Nephron progenitor cell (in vitro differentiated cells): ENCODE measurements at regions not wholly inside any gene's neighbourhood (a gene's known extent, or its start where the extent isn't known, plus 50 kb on each side); places are given as distances from the start of the nearest gene placed in this dataset.

Source experiments
- DNase-seq: peaks from one replicate; pipeline ENCODE4 v3.0.0; 2021
- H3K27ac Mint-ChIP-seq: 2 replicates; pipeline ENCODE4 v1.8.0; 2021; ENCODE audit warnings: mild to moderate bottlenecking, moderate library complexity, mixed read lengths
- H3K27me3 Mint-ChIP-seq: 2 replicates; pipeline ENCODE4 v1.8.0; 2021; ENCODE audit warnings: mild to moderate bottlenecking, low read depth, mixed read lengths; ENCODE audit not compliant: poor library complexity
- H3K36me3 Mint-ChIP-seq: 2 replicates; pipeline ENCODE4 v1.8.0; 2021; ENCODE audit warnings: low read depth, mixed read lengths
- H3K4me1 Mint-ChIP-seq: 2 replicates; pipeline ENCODE4 v1.8.0; 2021; ENCODE audit warnings: mixed read lengths
- H3K4me3 Mint-ChIP-seq: 2 replicates; pipeline ENCODE4 v1.8.0; 2021; ENCODE audit warnings: mild to moderate bottlenecking, moderate library complexity, mixed read lengths
- H3K9me3 Mint-ChIP-seq: 2 replicates; pipeline ENCODE4 v1.8.0; 2021; ENCODE audit warnings: mild to moderate bottlenecking, moderate library complexity, mixed read lengths
- TF ChIP-seq, protein P1 (sequence below): fragments of 200-600 bp; sonication (generic); IDR thresholded peaks from 2 replicates; pipeline ENCODE4 v1.5.0; 2021; ENCODE audit warnings: antibody characterized with exemption

DNA sequence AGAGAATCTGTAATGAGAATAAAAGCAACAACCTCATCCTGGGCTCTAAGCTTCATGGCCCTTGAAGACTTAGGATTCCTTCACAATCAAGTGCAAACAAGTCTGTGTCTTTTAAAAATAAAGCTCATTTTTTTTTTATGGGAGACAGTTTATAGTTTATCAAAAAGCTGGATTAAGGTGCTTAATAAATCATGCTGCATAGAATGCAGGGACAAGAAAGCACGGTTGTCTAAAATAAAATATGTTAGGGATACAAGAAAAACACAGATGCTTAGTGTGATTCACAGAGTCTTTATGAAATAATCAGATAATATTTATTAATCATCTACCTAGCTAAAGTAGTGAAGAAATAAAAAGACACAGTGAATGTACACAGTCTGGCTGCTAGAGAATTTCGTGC lies 2045.9 kb upstream of the WWC1 start:
- Mint-ChIP-seq H3K4me1 (peaks cover 5% of the 10 kb centered on the region), H3K9me3 (peaks cover 3% of the 10 kb centered on the region), H3K27ac (no peak overlapping the region), H3K27me3 (no peaks in the 10 kb centered on the region), H3K4me3 (no peak overlapping the region), H3K36me3 (no peaks in the 10 kb centered on the region)
- no peak for DNase-seq
- TF ChIP-seq, protein P1, sequence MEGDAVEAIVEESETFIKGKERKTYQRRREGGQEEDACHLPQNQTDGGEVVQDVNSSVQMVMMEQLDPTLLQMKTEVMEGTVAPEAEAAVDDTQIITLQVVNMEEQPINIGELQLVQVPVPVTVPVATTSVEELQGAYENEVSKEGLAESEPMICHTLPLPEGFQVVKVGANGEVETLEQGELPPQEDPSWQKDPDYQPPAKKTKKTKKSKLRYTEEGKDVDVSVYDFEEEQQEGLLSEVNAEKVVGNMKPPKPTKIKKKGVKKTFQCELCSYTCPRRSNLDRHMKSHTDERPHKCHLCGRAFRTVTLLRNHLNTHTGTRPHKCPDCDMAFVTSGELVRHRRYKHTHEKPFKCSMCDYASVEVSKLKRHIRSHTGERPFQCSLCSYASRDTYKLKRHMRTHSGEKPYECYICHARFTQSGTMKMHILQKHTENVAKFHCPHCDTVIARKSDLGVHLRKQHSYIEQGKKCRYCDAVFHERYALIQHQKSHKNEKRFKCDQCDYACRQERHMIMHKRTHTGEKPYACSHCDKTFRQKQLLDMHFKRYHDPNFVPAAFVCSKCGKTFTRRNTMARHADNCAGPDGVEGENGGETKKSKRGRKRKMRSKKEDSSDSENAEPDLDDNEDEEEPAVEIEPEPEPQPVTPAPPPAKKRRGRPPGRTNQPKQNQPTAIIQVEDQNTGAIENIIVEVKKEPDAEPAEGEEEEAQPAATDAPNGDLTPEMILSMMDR: no peak

DNA sequence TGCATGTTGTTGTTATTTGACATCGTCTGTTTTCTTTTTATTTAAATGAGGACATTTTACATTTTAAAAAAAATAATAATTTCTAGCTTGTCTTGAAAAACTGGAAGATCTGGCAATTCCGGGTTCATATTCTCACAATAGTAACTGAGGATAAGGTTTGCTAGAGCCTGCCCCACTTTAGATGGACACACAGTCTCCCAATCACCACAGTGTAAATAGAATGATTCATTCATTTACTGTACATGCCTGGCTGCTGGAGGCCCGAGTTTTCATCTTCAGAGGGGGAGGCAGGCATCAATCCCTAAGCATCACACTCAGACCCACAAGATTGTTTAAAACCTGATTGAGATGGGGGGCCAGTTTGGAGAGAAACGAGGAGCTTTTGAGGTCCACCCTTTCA lies 2039.7 kb upstream of the WWC1 start:
- Mint-ChIP-seq H3K9me3 (no peaks in the 10 kb centered on the region), H3K4me3 (no peak overlapping the region), H3K36me3 (no peaks in the 10 kb centered on the region), H3K27me3 (no peaks in the 10 kb centered on the region), H3K27ac (no peak overlapping the region), H3K4me1 (no peaks in the 10 kb centered on the region)
- no peak for DNase-seq
- TF ChIP-seq, protein P1: no peak

DNA sequence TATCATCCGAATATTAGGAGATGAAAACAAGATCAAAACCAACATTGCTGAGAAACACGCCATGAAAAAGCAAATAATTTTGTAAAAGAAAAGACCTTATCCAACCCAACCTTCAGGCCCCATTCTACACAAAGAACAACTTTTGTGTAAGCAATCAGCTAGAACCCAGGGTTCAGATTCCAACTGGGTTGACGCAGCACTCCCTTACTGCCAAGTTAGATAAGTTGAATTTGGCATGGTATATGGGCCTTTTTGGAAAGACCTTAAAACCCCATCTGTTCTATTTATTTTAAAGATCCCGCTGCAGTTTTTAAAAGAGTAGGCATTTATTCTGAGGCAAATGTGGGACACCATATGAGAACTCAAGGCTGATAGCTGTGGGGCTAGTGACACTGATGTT lies 2033.8 kb upstream of the WWC1 start:
- no peak overlapping the region for H3K4me3 Mint-ChIP-seq
- DNase-seq: no peak
- no peak overlapping the region for H3K27ac Mint-ChIP-seq
- no peaks in the 10 kb centered on the region for H3K4me1 Mint-ChIP-seq
- no peaks in the 10 kb centered on the region for H3K27me3 Mint-ChIP-seq
- H3K36me3 Mint-ChIP-seq: no peaks in the 10 kb centered on the region
- H3K9me3 Mint-ChIP-seq: no peaks in the 10 kb centered on the region
- TF ChIP-seq, protein P1: no peak

DNA sequence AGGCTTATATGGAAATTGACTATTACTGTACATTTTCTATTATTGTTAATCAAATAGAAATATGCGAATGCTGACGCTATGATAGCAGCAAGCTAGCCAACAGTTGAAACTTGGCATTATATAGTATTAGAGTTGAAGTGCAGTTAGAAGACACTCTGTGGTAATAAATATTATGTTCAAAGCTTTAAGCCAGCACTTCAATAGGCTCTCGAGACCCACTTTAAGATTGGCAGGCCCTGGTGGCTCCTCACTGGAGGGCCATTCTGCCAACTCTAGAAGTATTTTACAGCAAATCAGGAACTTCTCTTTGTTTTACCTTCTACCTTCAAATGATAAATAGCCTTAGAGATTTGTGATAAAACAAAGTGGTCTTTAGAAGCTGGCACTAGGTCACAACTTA lies 2029.0 kb upstream of the WWC1 start:
- H3K4me1 Mint-ChIP-seq: no peaks in the 10 kb centered on the region
- no peaks in the 10 kb centered on the region for H3K36me3 Mint-ChIP-seq
- TF ChIP-seq, protein P1: no peak
- no peak overlapping the region for H3K4me3 Mint-ChIP-seq
- no peak overlapping the region for H3K27ac Mint-ChIP-seq
- DNase-seq: no peak
- peaks cover 3% of the 10 kb centered on the region for H3K27me3 Mint-ChIP-seq
- H3K9me3 Mint-ChIP-seq: no peaks in the 10 kb centered on the region

DNA sequence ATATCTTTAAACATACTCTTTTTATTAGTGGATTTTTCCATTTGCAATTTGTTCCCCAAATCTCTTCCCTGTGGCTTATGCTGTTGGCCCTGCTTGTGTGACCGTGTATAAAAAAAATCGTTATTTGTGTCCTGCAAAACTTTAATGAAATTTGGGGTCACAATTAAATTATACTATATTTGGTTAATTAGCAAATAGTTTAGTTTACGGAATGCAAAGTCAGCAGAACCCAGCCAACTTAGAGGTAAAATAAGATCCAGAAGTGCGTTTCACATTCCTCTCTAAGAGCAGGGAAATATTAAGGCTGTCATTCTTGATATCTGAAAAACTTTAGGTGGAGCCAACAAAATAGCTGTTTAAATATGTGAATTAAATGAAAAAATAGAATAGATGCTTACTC lies 2023.5 kb upstream of the WWC1 start:
- Mint-ChIP-seq H3K4me3 (no peak overlapping the region), H3K4me1 (no peaks in the 10 kb centered on the region), H3K27me3 (peaks cover 3% of the 10 kb centered on the region), H3K9me3 (no peaks in the 10 kb centered on the region), H3K27ac (no peak overlapping the region), H3K36me3 (no peaks in the 10 kb centered on the region)
- TF ChIP-seq, protein P1: no peak
- no peak for DNase-seq

DNA sequence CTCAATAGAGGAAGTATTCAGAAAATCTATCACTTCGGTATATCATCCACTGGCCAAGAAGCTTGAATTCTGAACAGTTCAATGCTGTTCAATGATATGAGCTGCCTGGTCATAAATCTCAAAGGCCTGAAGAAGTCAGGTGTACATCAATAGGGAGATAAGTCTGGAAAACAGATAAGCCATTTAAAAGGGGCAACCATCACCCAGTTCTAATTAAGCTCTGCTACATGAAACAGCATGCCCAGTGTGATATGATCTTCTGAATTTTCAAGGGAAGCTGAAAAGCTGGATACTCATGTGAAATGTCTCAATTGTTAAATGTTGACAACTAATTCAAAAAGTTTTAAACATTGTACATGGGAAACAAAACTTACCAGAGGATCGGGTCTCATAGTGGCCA lies 2020.7 kb upstream of the WWC1 start:
- H3K36me3 Mint-ChIP-seq: no peaks in the 10 kb centered on the region
- H3K27ac Mint-ChIP-seq: no peak overlapping the region
- no peak for DNase-seq
- H3K4me3 Mint-ChIP-seq: no peak overlapping the region
- no peaks in the 10 kb centered on the region for H3K27me3 Mint-ChIP-seq
- TF ChIP-seq, protein P1: no peak
- H3K4me1 Mint-ChIP-seq: no peaks in the 10 kb centered on the region
- no peaks in the 10 kb centered on the region for H3K9me3 Mint-ChIP-seq
